ENCODE measurements at regions not wholly inside any gene's neighbourhood (a gene's known extent, or its start where the extent isn't known, plus 50 kb on each side); places are given as distances from the start of the nearest gene placed in this dataset.

- TF ChIP-seq CTCF (IDR thresholded peaks at IDR 0.05), result no peak
- TF ChIP-seq POLR2A (IDR thresholded peaks at IDR 0.05), result no peak
Observed at GRCh38 chr9:24382566-24382965, 163.1 kb downstream of the IZUMO3 start.

Data from ovary (tissue), 3 donors.